ENCODE measurements at regions not wholly inside any gene's neighbourhood (a gene's known extent, or its start where the extent isn't known, plus 50 kb on each side); places are given as distances from the start of the nearest gene placed in this dataset.
"Not testable (repeated sequence)": the region's sequence is repeated elsewhere in the genome, so short reads cannot be mapped to it uniquely, and the experiment has no call there.

- Histone ChIP-seq H3K4me1 (peaks cover 0 to 4% (median 2%) of the 10 kb centered on the region in 4 donors), H3K36me3 (peaks cover 0 to 13% (median 12%) of the 10 kb centered on the region in 3 donors), H3K27ac (no peak overlapping the region), H3K4me3 (no peak overlapping the region), H3K27me3 (peaks cover 0 to 3% of the 10 kb centered on the region in 2 donors), H3K9me3 (no peaks in the 10 kb centered on the region)
- DNase-seq, result no peak
- intact Hi-C loops (cut with DNase I; ENCODE audit: low total_unique reads), result loop anchor here (10.0 kb wide), 1 partner anchor 932 kb away; no protein-coding TSS in a partner anchor
- TF ChIP-seq CTCF (IDR thresholded peaks at IDR 0.05), result no peak
Measured at GRCh38 chr10:117492504-117492903, 50.0 kb upstream of the EMX2 start.

GRCh38 chr10:117488004-117488403 lies 54.5 kb upstream of the EMX2 start:
- H3K27me3 ChIP-seq, result peaks cover 0 to 3% of the 10 kb centered on the region in 2 donors
- peaks cover 0 to 13% (median 12%) of the 10 kb centered on the region in 3 donors for H3K36me3 ChIP-seq
- DNase-seq, result no peak
- no peaks in the 10 kb centered on the region for H3K4me1 ChIP-seq
- TF ChIP-seq CTCF (IDR thresholded peaks at IDR 0.05), result no peak
- no peak overlapping the region for H3K4me3 ChIP-seq
- H3K9me3 ChIP-seq, result no peaks in the 10 kb centered on the region
- H3K27ac ChIP-seq, result no peak overlapping the region
- intact Hi-C loops (cut with DNase I; ENCODE audit: low total_unique reads), result no loop called here

GRCh38 chr10:117486606-117487005 lies 55.9 kb upstream of the EMX2 start:
- H3K9me3 ChIP-seq, result no peaks in the 10 kb centered on the region
- no peaks in the 10 kb centered on the region for H3K4me1 ChIP-seq
- H3K27ac ChIP-seq, result no peak overlapping the region
- no peak overlapping the region for H3K4me3 ChIP-seq
- no peak for DNase-seq
- intact Hi-C loops (cut with DNase I; ENCODE audit: low total_unique reads), result no loop called here
- H3K36me3 ChIP-seq, result peaks cover 0 to 13% (median 12%) of the 10 kb centered on the region in 3 donors
- peaks cover 0 to 3% of the 10 kb centered on the region in 2 donors for H3K27me3 ChIP-seq
- TF ChIP-seq CTCF (IDR thresholded peaks at IDR 0.05), result no peak

GRCh38 chr10:117483056-117483590 lies 59.4 kb upstream of the EMX2 start:
- DNase-seq, result no peak
- Histone ChIP-seq H3K4me3 (no peak overlapping the region), H3K27me3 (no peaks in the 10 kb centered on the region), H3K36me3 (no peaks in the 10 kb centered on the region), H3K27ac (no peak overlapping the region), H3K9me3 (no peaks in the 10 kb centered on the region), H3K4me1 (peaks cover 0 to 2% (median 0%) of the 10 kb centered on the region in 4 donors)
- intact Hi-C loops (cut with DNase I; ENCODE audit: low total_unique reads), result no loop called here
- TF ChIP-seq CTCF (IDR thresholded peaks at IDR 0.05), result no peak

GRCh38 chr10:117481011-117481410 lies 61.5 kb upstream of the EMX2 start:
- H3K9me3 ChIP-seq; H3K27ac ChIP-seq; DNase-seq; H3K4me3 ChIP-seq; H3K36me3 ChIP-seq; intact Hi-C loops (cut with DNase I; ENCODE audit: low total_unique reads); H3K27me3 ChIP-seq: not testable (repeated sequence)
- H3K4me1 ChIP-seq, result peaks cover 0 to 19% (median 8%) of the 10 kb centered on the region in 4 donors

GRCh38 chr10:117480097-117480496 lies 62.4 kb upstream of the EMX2 start:
- Histone ChIP-seq H3K27me3 (no peaks in the 10 kb centered on the region), H3K36me3 (no peaks in the 10 kb centered on the region), H3K9me3 (no peaks in the 10 kb centered on the region), H3K27ac (no peak overlapping the region), H3K4me3 (no peak overlapping the region), H3K4me1 (peaks cover 0 to 22% (median 8%) of the 10 kb centered on the region in 4 donors)
- TF ChIP-seq CTCF (IDR thresholded peaks at IDR 0.05), result no peak
- intact Hi-C loops (cut with DNase I; ENCODE audit: low total_unique reads), result no loop called here
- DNase-seq, result no peak
